Thymus (tissue), 11 donors: ENCODE measurements at regions not wholly inside any gene's neighbourhood (a gene's known extent, or its start where the extent isn't known, plus 50 kb on each side); places are given as distances from the start of the nearest gene placed in this dataset.

Source experiments
- DNase-seq, 9 donors: peaks; one replicate each; pipeline ENCODE4 v3.0.0-alpha.2; 2013; ENCODE audit warnings: low spot score in 9 of 9, low read depth in 6 of 9, missing footprints in 1 of 9
- H3K27ac ChIP-seq, 2 donors: one replicate each; pipeline ENCODE4 v1.5.1; 2013; ENCODE audit warnings: control low read depth in 1 of 2, low read depth in 1 of 2, low read length in 1 of 2, mild to moderate bottlenecking in 1 of 2, moderate library complexity in 1 of 2
- H3K27me3 ChIP-seq, 2 donors: one replicate each; pipeline ENCODE4 v1.5.1; 2013; ENCODE audit warnings: low read length in 1 of 2; ENCODE audit not compliant: control insufficient read depth in 2 of 2, insufficient read depth in 1 of 2
- H3K36me3 ChIP-seq, 2 donors: one replicate each; pipeline ENCODE4 v1.5.1; 2013; ENCODE audit warnings: low read length in 1 of 2, mild to moderate bottlenecking in 1 of 2, moderate library complexity in 1 of 2; ENCODE audit not compliant: control insufficient read depth in 2 of 2, insufficient read depth in 2 of 2
- H3K4me1 ChIP-seq, 2 donors: one replicate each; pipeline ENCODE4 v1.5.1; 2013; ENCODE audit warnings: low read length in 2 of 2; ENCODE audit not compliant: control insufficient read depth in 2 of 2, insufficient read depth in 2 of 2
- H3K4me3 ChIP-seq, 2 donors: one replicate each; pipeline ENCODE4 v1.5.1; 2013; ENCODE audit warnings: low read length in 2 of 2, control low read depth in 1 of 2, mild to moderate bottlenecking in 1 of 2
- H3K9me3 ChIP-seq, 2 donors: one replicate each; pipeline ENCODE4 v1.5.1; 2013; ENCODE audit warnings: low read length in 1 of 2, mild to moderate bottlenecking in 1 of 2; ENCODE audit not compliant: control insufficient read depth in 2 of 2, insufficient read depth in 1 of 2
- WGBS: extraction: QIAGEN DNeasy Blood & Tissue Kit; methylation state at CpG from one replicate; pipeline ENCODE4 v1.1.7; 2013; 5-methylcytosine and 5-hydroxymethylcytosine counted together
- donor health status: healthy.

DNA sequence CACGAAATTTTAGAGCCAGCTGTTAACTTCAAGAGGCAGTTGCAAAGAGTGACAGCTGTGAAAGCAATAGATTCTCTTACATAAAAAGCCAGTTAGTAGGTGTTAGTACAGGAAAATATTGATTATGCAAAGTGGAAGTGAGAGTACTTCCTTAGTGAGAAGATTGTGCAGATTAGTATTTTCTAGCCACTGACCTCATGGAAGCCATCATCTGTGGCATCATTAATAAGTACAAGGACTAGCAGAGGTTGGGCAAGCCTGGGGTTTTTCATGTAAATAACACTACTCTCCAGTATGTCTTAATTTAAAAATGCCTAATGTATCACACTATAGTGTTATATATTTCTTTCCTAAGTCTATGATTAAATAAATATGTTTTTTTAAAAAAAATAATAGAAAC, 166.2 kb upstream of the DTNA start:
- no peaks in the 10 kb centered on the region for H3K27me3 ChIP-seq

DNA sequence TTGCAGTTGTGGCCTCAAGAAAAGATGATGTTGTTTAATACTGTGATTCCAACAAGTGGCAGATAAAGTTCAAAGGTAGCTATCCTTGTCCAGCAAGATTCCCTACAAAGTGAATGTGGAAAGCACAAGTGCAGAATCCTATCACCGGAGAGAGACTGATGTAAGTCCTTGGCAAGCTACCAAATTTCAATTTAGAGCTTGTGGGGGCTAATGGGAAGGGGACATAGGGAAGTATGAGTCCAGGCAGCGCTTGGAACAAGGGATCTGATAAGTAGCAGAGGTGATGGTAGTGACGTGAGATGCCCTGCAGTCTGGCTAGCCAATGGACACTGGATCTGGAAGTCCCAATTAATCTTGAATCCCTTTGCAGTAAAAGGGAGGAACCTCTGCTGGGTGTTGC, 165.2 kb upstream of the DTNA start:
- no peak overlapping the region for H3K4me3 ChIP-seq
- H3K9me3 ChIP-seq: no peaks in the 10 kb centered on the region
- H3K27me3 ChIP-seq: no peaks in the 10 kb centered on the region
- H3K4me1 ChIP-seq: no peaks in the 10 kb centered on the region
- DNase-seq: no peak
- H3K27ac ChIP-seq: no peak overlapping the region
- WGBS: 94% methylated on average over 3 of the region's 3 CpGs
- H3K36me3 ChIP-seq: no peaks in the 10 kb centered on the region

More for the DNA sequence above, 166.2 kb upstream of the DTNA start:
- no peak overlapping the region for H3K27ac ChIP-seq
- no peaks in the 10 kb centered on the region for H3K36me3 ChIP-seq
- H3K4me1 ChIP-seq: no peaks in the 10 kb centered on the region
- 58% methylated on average over 1 of the region's 1 CpG for WGBS
- H3K9me3 ChIP-seq: no peaks in the 10 kb centered on the region
- no peak overlapping the region for H3K4me3 ChIP-seq
- DNase-seq: no peak

DNA sequence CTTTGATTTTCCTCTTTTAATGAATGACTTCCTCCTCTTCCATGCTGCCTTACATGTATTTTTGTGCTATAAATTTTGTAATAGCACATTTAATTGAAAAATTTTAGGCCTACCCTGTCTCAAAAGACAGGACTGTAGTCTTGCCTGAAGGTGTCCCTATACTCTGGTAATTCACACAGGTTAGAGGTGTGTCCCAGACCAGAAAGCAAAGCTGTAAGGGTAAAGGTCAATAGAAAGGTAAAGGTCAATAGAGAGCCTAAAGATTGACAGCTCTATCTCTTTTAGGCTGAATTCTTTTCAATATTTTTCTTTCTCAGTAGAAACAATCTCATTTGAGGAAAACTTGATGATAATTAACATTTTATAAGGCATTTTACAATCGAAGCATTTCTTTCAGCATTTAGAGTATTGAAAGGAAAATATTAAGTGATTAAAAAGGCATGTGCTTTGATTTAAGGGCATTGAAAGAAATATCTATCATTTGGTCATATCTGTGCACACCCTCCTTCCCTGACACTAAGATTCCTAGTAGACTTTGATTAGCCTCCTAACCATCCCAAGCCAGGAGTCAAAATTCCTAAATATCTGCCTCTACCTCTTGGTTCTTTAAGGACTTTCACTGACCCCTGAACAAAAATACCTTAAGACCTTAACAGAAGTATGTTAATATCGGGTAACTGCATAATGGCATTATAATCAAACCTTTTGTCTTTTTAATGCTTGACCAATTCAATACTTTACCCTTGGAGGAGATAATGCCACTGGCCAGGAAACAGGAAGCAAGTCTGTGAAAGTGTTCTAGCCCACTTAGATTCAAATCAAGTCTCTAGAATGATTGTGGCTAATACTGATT, 161.8 kb upstream of the DTNA start:
- no peak overlapping the region for H3K27ac ChIP-seq
- WGBS: 53% methylated on average over 2 of the region's 2 CpGs
- no peak for DNase-seq
- no peaks in the 10 kb centered on the region for H3K9me3 ChIP-seq
- H3K36me3 ChIP-seq: no peaks in the 10 kb centered on the region
- no peaks in the 10 kb centered on the region for H3K4me1 ChIP-seq
- no peaks in the 10 kb centered on the region for H3K27me3 ChIP-seq
- no peak overlapping the region for H3K4me3 ChIP-seq

DNA sequence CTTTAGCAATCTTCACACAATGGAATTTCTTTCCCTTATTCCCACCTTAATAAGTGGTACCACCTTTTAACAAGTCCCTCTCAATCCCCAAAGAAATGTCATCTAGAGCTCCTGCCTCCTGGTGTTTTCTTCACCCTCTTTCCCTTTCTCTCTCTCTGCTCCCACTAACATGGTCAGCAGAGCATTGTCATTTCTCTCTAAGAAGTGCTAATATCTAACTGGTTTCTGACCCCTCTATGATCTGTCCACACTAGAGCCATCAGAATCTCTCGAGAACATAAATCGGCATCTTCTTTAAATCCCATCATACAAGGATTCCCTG, 161.2 kb upstream of the DTNA start:
- Histone ChIP-seq H3K27me3 (no peaks in the 10 kb centered on the region), H3K4me1 (no peaks in the 10 kb centered on the region), H3K4me3 (no peak overlapping the region), H3K27ac (no peak overlapping the region), H3K36me3 (no peaks in the 10 kb centered on the region), H3K9me3 (no peaks in the 10 kb centered on the region)
- no peak for DNase-seq
- WGBS: 68% methylated on average over 2 of the region's 2 CpGs

DNA sequence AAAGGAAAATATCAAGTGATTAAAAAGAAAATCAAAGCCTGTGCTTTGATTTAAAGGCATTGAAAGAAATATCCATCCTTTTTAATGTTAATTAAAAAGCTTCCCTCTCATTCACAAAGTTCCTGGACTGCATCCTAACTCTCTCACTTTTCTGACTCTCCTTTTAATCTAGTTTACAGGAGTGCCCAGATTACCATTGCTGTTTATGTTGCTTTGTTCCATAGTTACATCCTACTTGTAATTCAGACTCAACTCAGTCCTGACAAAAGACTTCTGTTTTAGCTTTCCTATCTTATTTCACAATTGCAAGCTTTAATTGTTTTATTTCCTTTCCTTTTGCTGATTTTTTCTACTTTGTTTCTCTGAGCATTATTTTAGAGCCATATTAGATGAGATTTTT, 160.7 kb upstream of the DTNA start:
- Histone ChIP-seq H3K9me3 (no peaks in the 10 kb centered on the region), H3K36me3 (no peaks in the 10 kb centered on the region), H3K4me1 (no peaks in the 10 kb centered on the region), H3K27me3 (no peaks in the 10 kb centered on the region), H3K4me3 (no peak overlapping the region), H3K27ac (no peak overlapping the region)
- DNase-seq: no peak

DNA sequence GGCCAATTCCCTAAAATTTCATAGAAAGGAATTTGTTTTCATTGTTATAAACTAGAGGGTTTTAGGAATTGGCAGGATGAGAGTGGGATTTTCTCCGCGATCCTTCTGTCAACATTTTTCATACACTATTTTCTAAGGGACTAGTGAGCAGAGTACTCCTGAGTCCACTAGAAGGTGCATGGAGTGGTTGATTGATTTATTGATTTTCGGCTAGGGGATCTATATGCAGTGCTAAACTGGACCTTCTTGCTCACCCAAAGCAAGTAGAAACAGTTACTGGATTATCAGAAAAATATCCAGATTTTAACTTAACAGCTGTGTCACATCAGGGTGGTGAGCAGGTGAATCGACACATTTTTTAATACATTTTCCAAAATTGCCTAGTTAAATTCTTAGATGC, 159.9 kb upstream of the DTNA start:
- no peak overlapping the region for H3K4me3 ChIP-seq
- H3K4me1 ChIP-seq: no peaks in the 10 kb centered on the region
- WGBS: 96% methylated on average over 4 of the region's 4 CpGs

DNA sequence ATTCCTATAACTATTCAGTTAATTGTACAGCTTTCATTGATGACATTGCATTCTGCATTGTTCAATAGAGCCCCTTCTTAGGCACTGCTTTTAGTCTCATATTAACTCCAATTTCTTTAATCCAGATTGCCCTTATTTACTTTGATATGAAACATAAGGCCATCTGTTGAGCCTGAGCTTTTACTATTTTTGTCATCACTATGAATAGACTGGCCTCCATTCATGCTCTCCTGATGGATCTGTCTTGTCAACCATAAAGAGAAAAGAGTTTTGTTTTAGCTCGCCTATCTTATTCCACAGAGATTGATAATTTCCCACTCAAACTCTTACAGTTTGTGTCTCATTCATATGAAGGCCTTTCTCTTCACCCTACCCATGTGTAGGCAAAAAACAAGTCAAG, 159.2 kb upstream of the DTNA start:
- Histone ChIP-seq H3K27ac (no peak overlapping the region), H3K9me3 (no peaks in the 10 kb centered on the region)
- WGBS: 91% methylated on average over 1 of the region's 1 CpG

More for the DNA sequence above, 159.9 kb upstream of the DTNA start:
- Histone ChIP-seq H3K9me3 (no peaks in the 10 kb centered on the region), H3K27me3 (no peaks in the 10 kb centered on the region), H3K36me3 (no peaks in the 10 kb centered on the region), H3K27ac (no peak overlapping the region)
- DNase-seq: no peak

DNA sequence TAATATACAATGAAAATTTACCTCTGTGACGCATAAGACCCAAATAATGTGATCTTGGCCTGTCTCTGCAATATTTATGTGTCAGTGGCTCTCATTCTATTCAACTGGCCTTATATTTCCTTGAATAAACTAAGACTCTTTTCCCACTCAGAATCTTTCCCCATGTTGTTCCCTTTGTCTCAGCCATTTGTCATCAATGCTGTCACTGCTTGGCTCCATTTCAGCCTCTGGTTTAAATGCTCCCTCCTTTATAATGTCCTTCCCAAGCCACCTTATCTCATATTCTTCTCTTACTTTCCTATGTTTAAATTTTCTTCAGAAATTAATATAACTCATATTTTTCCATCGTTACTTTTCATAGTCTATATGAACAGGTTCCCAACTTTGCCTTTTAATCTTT, 158.3 kb upstream of the DTNA start:
- 93% methylated on average over 2 of the region's 2 CpGs for WGBS
- Histone ChIP-seq H3K36me3 (no peaks in the 10 kb centered on the region), H3K4me1 (no peaks in the 10 kb centered on the region), H3K27me3 (no peaks in the 10 kb centered on the region), H3K9me3 (no peaks in the 10 kb centered on the region), H3K4me3 (no peak overlapping the region), H3K27ac (no peak overlapping the region)
- no peak for DNase-seq

More for the DNA sequence above, 159.2 kb upstream of the DTNA start:
- DNase-seq: no peak
- Histone ChIP-seq H3K4me1 (no peaks in the 10 kb centered on the region), H3K4me3 (no peak overlapping the region), H3K27me3 (no peaks in the 10 kb centered on the region), H3K36me3 (no peaks in the 10 kb centered on the region)

DNA sequence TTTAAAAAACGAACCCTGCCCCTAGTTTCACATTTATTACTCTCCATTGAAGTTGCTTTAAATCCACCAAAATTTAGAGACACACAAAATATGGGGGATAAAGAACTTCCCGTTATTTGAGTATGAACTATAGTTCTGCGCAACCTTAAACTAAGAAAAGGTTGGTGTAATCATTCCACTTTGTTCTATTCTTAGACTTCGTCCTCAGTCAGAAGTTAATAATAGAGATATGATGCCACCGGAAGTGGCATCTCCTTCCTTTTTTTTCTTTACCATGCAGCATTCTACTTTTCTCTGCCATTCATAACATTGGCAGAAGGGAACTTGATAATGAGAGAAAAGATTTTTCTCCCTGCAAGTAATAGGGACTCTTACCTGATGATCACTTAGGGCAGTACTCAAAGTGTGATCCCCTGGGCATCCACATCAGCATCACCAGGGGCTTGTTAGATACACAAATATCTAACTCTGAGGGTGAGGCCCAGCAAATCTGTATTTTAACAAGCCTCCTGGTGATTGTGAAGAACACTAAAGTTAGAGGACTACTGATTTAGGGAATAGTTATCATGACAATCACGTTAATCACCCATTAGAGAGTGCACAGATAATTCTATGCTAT, 147.7 kb upstream of the DTNA start:
- no peaks in the 10 kb centered on the region for H3K27me3 ChIP-seq
- H3K9me3 ChIP-seq: no peaks in the 10 kb centered on the region
- WGBS: 83% methylated on average over 6 of the region's 6 CpGs

More for the DNA sequence above, 147.7 kb upstream of the DTNA start:
- DNase-seq: no peak
- H3K27ac ChIP-seq: no peak overlapping the region
- no peaks in the 10 kb centered on the region for H3K4me1 ChIP-seq
- H3K4me3 ChIP-seq: no peak overlapping the region
- H3K36me3 ChIP-seq: no peaks in the 10 kb centered on the region
